ENCODE measurements at regions not wholly inside any gene's neighbourhood (a gene's known extent, or its start where the extent isn't known, plus 50 kb on each side); places are given as distances from the start of the nearest gene placed in this dataset.
A peak's percentile ranks its signal among the peaks of the same experiment; 100 is the strongest.

GRCh38 chr9:696332-697323 is 144.9 kb upstream of the DMRT1 start:
- TF ChIP-seq, protein P1, sequence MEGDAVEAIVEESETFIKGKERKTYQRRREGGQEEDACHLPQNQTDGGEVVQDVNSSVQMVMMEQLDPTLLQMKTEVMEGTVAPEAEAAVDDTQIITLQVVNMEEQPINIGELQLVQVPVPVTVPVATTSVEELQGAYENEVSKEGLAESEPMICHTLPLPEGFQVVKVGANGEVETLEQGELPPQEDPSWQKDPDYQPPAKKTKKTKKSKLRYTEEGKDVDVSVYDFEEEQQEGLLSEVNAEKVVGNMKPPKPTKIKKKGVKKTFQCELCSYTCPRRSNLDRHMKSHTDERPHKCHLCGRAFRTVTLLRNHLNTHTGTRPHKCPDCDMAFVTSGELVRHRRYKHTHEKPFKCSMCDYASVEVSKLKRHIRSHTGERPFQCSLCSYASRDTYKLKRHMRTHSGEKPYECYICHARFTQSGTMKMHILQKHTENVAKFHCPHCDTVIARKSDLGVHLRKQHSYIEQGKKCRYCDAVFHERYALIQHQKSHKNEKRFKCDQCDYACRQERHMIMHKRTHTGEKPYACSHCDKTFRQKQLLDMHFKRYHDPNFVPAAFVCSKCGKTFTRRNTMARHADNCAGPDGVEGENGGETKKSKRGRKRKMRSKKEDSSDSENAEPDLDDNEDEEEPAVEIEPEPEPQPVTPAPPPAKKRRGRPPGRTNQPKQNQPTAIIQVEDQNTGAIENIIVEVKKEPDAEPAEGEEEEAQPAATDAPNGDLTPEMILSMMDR (IDR thresholded peaks at IDR 0.05), result peak in 2 of 7 experiments; percentile 14 to 16
- TF ChIP-seq POLR2A (IDR thresholded peaks at IDR 0.05), result no peak

Measured in body of pancreas (tissue), 4 donors.